GM18909 (cell line): ENCODE measurements at regions not wholly inside any gene's neighbourhood (a gene's known extent, or its start where the extent isn't known, plus 50 kb on each side); places are given as distances from the start of the nearest gene placed in this dataset.

Source experiments
- ATAC-seq: cut with Tn5 transposase; IDR thresholded peaks from one replicate; pipeline ENCODE4 v1.9.1; 2021; ENCODE audit warnings: mild to moderate bottlenecking; ENCODE audit not compliant: unreplicated experiment, poor library complexity

- ATAC-seq: no peak
These were observed 129.6 kb downstream of the EDN1 start for GRCh38 chr6:12419631-12420272.

GRCh38 chr6:12420626-12421025, 130.5 kb downstream of the EDN1 start:
- ATAC-seq: no peak

DNA sequence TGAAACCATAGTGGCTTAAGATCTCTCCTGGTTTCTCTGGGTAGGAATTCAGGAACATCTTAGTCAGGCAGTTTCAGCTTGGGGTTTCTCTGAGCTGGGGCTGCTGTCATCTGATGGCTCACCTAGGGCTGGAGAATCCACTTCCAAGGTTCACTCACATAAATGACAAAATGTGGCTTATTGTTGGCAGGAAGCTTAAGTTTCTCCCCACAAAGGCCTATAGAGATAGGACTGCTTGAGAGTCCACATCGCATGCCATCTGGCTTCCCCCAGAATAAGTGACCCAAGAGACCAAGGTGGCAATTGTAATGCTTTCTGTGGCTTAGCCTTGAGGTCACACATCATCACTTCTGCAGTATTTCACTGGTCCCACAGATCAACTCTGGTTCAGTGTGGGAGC, 131.4 kb downstream of the EDN1 start:
- ATAC-seq: no peak

- no peak for ATAC-seq
These were observed 132.7 kb downstream of the EDN1 start for GRCh38 chr6:12422848-12423247.

DNA sequence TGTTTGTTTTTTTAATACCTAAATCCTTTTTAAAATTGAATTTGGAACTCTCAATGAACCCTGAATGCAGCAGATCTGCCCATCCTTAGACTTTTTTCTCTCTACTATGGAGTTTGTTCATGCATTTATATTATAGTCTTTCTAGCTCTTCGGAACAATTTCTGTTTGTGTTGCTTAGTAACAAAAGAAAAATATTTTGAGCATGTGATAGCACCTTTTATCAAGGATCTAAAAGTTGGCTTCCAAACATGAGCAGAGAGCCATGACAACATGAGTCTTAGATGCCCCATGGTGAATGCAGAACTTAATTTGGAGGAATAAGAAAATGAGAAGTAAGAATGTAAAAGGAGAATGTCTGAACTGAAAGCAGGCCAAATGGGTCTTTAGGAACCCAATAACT, 133.7 kb downstream of the EDN1 start:
- ATAC-seq: no peak

GRCh38 chr6:12426121-12426520, 136.0 kb downstream of the EDN1 start:
- ATAC-seq: no peak

- no peak for ATAC-seq
These were observed 140.9 kb downstream of the EDN1 start for GRCh38 chr6:12431023-12431422.

DNA sequence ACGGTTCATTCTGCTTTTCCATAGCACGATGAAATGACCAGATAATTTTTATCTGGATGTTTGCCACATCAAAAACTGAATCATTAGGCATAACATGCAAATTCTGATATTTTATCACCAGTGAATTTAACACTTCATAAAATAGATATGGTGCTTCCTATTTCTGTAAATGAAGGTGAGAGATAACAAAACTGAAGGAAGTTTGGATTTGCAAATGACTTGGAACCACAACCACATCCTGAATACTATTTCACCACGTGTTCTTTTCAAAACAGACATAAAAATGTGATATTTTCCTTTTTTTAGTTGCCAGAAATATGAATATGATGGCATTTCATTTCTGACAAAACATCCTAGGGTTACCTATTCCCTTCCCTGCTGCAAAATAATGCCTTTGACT, 146.1 kb downstream of the EDN1 start:
- no peak for ATAC-seq

GRCh38 chr6:12436683-12437082, 146.5 kb downstream of the EDN1 start:
- ATAC-seq: no peak

GRCh38 chr6:12439296-12439695, 149.1 kb downstream of the EDN1 start:
- ATAC-seq: no peak

- no peak for ATAC-seq
These were observed 150.8 kb downstream of the EDN1 start for GRCh38 chr6:12440981-12441380.

DNA sequence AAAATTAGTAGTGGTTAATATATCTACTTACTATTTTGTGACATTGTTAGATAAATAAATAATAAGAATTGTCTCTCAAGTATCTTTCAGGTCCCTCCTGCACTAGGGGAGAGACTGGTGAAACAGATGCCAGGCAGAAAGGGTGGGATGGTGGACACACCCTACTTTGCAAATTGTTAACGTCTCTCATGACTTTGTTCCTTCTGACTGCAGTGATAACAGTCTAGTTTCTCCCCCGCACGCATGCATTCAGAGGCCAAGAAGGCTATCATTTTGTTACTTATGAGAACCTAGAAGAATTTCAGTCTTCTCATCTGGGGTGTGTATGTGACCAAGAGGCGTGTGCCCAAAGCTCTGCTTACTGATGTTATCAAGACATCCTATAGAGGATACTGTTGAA, 152.3 kb downstream of the EDN1 start:
- no peak for ATAC-seq

DNA sequence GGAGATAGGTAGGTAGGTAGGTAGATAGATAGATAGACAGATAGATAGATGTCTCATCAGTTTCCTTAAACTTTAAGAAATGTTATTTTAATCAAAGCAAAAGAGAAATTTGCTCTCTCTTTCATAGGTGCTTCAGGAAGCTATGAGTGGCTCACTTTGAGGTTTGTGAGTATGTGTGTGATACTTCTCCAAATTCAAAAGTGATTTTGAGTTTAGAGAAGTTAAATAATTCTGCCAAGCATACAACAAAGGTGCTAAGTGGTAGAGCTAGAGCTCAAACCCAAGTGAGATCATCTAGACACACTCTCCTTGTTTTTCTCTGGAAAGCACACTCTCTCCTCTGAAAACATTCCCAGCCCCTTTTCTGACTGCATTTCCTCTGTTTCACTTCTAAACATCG, 156.2 kb downstream of the EDN1 start:
- no peak for ATAC-seq

DNA sequence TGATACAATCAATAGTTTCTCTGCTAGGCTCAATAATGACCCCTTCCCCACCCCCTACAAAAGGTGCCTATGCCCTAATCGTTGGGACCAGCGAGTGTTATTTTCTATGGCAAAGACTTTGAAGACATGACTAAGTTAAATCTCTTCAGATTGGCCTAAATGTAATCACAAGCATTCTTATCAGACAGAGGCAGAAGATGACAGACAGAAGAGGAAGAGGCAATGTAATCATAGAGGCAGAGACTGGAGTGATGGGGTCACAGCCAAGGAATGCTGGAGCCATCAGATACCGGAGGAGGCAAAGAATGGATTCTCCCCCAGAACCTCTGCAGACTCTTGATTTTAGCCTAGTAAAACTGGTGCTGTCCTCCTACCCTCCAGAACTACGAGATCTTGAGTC, 159.3 kb downstream of the EDN1 start:
- no peak for ATAC-seq

DNA sequence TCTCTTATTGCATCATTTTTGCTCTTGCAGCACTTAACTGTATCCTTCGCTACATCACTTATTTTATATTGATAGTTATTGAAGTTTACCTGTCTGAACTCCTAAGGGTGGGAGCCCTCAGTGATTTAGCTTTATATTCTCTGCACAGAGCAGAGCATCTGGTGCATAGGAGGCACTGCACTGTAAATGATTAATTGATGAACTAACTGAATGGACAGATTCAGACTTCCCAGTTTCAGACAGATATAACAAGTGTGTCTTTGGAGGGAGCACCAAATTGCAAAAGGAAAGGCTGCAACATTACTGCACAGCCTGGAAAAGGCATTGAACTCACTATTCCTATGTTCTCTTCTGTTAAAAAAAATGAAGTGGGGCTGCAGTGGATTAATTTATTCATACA, 160.3 kb downstream of the EDN1 start:
- ATAC-seq: no peak

DNA sequence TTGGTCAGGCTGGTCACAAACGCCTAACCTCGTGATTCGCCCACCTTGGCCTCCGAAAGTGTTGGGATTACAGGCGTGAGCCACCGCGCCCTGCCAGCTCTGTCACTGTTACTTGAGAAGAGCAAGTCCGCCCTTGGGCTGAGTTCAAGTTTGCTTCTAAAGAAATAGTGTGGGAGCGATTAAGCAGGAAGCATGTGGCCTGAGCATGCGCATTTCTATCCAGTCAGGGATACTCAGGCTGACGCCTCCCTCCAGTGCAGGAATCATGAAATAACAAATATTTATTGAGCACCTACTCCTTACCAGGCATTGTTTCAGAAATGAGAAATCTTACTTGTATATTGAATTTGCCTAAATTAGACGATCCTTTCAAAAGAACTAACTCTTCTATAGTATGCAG, 166.2 kb downstream of the EDN1 start:
- ATAC-seq: no peak

DNA sequence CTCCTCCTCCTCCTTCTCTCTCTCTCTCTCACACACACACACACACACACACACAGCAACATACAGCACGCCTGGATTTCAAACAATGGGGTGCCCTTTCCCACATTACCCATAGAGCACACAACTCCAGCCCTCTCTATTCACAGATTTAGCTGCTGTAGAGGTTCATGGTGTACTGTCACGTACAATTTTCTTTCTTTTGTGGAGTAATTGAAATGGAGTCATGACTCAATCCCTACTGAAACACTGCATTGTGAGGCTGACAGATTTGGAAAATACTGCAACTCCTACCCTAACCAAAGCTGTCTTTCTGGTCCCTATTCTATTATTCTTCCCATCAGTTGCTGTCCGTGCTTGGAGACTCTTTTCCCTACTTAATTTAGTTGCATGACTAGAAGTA, 166.9 kb downstream of the EDN1 start:
- ATAC-seq: no peak

DNA sequence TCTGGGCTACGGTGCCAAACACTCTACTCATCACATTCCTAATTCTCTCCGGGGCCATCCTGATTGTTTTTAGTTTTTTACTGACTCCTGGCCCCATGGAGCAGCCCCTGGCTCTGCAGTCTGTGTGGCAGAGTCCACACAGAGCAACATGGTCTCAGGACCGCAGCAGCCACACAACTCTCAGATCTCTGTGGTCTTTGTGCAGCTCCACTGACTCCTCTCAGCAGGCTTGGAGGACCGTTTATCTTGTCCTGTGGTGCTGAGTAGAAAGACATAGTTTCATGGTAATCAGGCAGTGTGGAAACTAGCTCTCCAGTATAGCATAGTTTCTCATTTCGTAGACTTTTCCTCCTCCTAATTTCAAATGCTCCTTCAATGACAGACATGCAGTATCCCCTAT, 168.4 kb downstream of the EDN1 start:
- ATAC-seq: no peak

DNA sequence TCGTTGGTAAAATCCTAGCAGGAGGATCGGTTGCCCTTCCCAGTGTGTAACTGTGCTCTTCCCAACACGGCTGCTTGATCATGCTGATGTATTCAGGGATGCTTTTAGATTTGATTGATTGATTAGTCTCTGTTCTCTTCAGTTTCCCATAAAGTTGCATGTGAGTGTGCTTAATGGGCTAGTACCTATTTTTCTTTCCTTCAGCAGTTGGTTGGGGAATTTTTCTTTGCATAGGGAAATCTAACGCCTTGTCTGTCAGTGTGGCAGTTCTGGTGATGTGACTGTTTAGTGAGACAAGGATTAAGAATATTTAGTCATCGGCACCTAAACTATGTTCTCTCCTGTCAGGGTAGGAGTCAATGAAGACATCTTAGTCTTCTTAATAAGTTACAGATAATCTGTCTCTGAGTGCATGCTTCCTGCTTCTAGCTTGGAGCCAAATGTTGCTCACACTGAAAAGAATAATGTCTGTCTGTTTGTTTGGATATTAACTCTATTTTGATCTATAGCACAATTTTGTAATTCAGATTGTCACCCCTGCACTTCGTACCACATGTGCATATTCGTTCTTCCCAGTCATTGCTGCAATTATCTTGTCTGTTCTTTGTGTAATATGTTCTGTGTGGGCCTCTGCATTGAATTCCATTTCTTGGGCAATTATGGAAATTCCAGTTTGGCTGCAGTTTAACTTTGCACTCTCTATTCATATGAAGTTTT, 169.9 kb downstream of the EDN1 start:
- no peak for ATAC-seq

DNA sequence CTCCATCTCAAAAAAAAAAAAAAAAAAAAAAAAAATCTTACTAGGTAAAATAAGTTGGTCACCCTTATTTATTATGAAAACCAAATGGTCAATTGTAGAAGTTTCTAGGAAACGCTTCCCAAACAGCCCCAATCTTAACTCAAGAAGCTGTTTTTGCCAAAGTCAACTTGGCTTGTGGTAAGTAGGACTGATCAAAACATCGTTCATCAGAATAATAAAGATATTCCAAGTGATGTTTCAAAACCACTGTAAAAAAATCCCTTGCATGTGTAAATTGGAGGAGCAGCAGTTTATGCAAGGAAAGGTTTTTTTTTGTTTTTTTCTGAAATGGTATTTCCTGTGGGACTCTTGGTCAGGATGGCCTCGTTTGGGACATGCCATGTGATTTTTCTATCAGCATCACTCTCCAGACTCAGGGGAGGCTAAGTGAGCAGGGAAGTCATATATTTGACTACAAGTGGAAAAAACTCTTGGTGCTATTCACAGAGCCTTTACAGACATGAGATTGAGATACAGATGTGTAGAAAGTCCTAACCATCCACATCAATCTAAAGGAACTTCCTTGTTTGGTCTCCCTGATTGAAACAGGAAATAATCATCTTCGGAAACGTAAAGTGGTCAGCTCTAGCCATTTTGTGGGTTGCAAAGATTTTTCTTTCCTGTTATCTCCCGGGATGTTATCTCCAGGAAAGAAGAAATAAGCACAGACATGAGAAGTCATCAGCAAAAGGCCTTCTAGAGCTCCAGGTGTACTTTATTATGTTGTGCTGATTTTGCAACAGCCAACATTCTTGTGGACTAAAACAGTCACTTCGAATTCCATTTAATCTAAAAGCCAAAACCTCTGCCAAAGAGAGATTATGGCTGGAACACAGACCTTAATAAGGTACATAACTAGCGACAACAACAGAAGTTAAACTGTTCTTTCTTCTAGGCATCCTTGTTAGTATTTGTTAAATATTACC, 177.8 kb downstream of the EDN1 start:
- ATAC-seq: no peak

DNA sequence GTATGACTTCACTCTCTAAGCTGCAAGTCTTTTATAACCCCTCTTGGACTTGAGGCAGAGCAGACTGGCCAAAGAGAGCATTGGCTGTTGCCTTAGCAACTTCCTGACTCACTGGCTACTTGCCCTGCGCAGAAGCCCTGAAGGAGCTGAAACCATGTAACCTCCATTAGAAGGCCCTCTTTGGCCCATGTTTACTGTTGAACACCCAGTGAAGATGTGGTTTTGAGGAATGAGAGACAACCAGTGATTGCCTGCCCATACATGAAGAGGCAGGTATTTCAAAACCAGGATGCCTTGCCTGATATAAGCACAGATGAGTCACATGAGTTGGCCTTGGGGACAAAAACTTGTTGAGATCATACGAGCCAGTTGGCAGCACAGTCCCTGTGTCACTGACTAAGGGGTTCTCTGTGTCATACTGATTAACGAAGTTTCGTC, 182.5 kb downstream of the EDN1 start:
- ATAC-seq: no peak
